Uterus (tissue), 3 donors: ENCODE measurements at regions not wholly inside any gene's neighbourhood (a gene's known extent, or its start where the extent isn't known, plus 50 kb on each side); places are given as distances from the start of the nearest gene placed in this dataset.

Experiments
- DNase-seq, 2 donors: peaks; one replicate each; pipeline ENCODE4 v3.0.0-alpha.2; 2019 to 2020
- H3K27ac ChIP-seq, 2 donors: fragments of 200-600 bp; sonication (generic); 1 replicate in 1 of 2; 2 replicates in 1 of 2; pipeline ENCODE4 v1.5.1; 2016 to 2018
- H3K27me3 ChIP-seq, 2 donors: fragments of 200-600 bp; sonication (generic); one replicate each; pipeline ENCODE4 v1.5.1; 2018 to 2019; ENCODE audit warnings: control low read depth in 1 of 2
- H3K36me3 ChIP-seq, 2 donors: fragments of 200-600 bp; sonication (generic); one replicate each; pipeline ENCODE4 v1.5.1; 2019; ENCODE audit warnings: control low read depth in 1 of 2
- H3K4me1 ChIP-seq, 2 donors: fragments of 200-600 bp; sonication (generic); one replicate each; pipeline ENCODE4 v1.5.1; 2018 to 2019; ENCODE audit warnings: control low read depth in 1 of 2
- H3K4me3 ChIP-seq, 2 donors: fragments of 200-600 bp; sonication (generic); 1 replicate in 1 of 2; 2 replicates in 1 of 2; pipeline ENCODE4 v1.5.1; 2018 to 2019; ENCODE audit warnings: mild to moderate bottlenecking in 1 of 2
- H3K9me3 ChIP-seq, 2 donors: fragments of 200-600 bp; sonication (generic); one replicate each; pipeline ENCODE4 v1.5.1; 2019; ENCODE audit warnings: control low read depth in 1 of 2
- POLR2A ChIP-seq, 2 donors: fragments of 450-650 bp; IDR thresholded peaks; one replicate each; pipeline ENCODE4 v1.6.1; 2016; ENCODE audit warnings: antibody characterized with exemption in 2 of 2, mild to moderate bottlenecking in 1 of 2, moderate library complexity in 1 of 2
- intact Hi-C: fragments of 100-400 bp; cut with DNase I; formaldehyde crosslinking; loops from one replicate; pipeline ENCODE4 v1.15.1; 2023; ENCODE audit warnings: low total_unique reads
- TF ChIP-seq, protein P1 (sequence below), 4 experiments: fragments of 200-600 bp in 2 of 4; fragments of 450-650 bp in 2 of 4; sonication (generic) in 2 of 4; IDR thresholded peaks; one replicate each; pipeline ENCODE4 v1.5.1; 2016 to 2019; ENCODE audit warnings: antibody characterized with exemption in 4 of 4, mild to moderate bottlenecking in 2 of 4, moderate library complexity in 1 of 4
- donor health status: DM: yes; HTN: yes; CAD: no.

GRCh38 chr5:68968429-68968828 lies 125.4 kb upstream of the SLC30A5 start:
- DNase-seq = no peak
- no peaks in the 10 kb centered on the region for H3K9me3 ChIP-seq
- no peaks in the 10 kb centered on the region for H3K27me3 ChIP-seq
- no peaks in the 10 kb centered on the region for H3K4me1 ChIP-seq
- intact Hi-C loops = no loop called here
- no peak overlapping the region for H3K4me3 ChIP-seq
- TF ChIP-seq, protein P1, sequence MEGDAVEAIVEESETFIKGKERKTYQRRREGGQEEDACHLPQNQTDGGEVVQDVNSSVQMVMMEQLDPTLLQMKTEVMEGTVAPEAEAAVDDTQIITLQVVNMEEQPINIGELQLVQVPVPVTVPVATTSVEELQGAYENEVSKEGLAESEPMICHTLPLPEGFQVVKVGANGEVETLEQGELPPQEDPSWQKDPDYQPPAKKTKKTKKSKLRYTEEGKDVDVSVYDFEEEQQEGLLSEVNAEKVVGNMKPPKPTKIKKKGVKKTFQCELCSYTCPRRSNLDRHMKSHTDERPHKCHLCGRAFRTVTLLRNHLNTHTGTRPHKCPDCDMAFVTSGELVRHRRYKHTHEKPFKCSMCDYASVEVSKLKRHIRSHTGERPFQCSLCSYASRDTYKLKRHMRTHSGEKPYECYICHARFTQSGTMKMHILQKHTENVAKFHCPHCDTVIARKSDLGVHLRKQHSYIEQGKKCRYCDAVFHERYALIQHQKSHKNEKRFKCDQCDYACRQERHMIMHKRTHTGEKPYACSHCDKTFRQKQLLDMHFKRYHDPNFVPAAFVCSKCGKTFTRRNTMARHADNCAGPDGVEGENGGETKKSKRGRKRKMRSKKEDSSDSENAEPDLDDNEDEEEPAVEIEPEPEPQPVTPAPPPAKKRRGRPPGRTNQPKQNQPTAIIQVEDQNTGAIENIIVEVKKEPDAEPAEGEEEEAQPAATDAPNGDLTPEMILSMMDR (IDR thresholded peaks at IDR 0.05) = no peak
- TF ChIP-seq POLR2A (IDR thresholded peaks at IDR 0.05) = no peak
- no peaks in the 10 kb centered on the region for H3K36me3 ChIP-seq
- no peak overlapping the region for H3K27ac ChIP-seq

DNA sequence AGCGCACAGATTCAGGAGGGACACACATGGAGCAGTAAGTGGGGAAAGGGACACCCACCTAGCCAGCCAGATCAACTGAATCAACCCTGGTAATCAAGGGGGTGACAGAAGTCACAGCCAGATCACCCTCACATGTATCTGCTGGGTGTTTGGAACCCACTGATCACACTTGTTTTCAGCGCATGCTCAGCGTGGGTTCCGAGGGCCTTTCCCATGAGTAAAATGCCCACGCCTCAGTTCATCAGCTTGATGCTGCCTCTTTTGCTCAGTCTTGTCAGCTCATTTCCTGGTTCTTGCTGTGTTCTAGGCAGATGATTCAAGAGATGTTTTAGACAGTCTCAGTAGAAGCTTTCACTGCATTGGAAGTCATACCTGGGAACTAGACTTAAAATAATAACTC lies 123.2 kb upstream of the SLC30A5 start:
- no peaks in the 10 kb centered on the region for H3K36me3 ChIP-seq
- intact Hi-C loops = no loop called here

GRCh38 chr5:68973696-68974095 lies 120.1 kb upstream of the SLC30A5 start:
- no peak for DNase-seq
- TF ChIP-seq, protein P1 (IDR thresholded peaks at IDR 0.05) = no peak
- no peak for TF ChIP-seq POLR2A (IDR thresholded peaks at IDR 0.05)
- H3K9me3 ChIP-seq = no peaks in the 10 kb centered on the region
- H3K27me3 ChIP-seq = no peaks in the 10 kb centered on the region
- no peak overlapping the region for H3K27ac ChIP-seq
- no peak overlapping the region for H3K4me3 ChIP-seq
- H3K4me1 ChIP-seq = no peaks in the 10 kb centered on the region
- no peaks in the 10 kb centered on the region for H3K36me3 ChIP-seq
- intact Hi-C loops = no loop called here

More for the DNA sequence above, 123.2 kb upstream of the SLC30A5 start:
- Histone ChIP-seq H3K27me3 (no peaks in the 10 kb centered on the region), H3K27ac (no peak overlapping the region), H3K4me1 (no peaks in the 10 kb centered on the region), H3K4me3 (no peak overlapping the region), H3K9me3 (no peaks in the 10 kb centered on the region)
- no peak for DNase-seq
- TF ChIP-seq POLR2A (IDR thresholded peaks at IDR 0.05) = no peak
- TF ChIP-seq, protein P1 (IDR thresholded peaks at IDR 0.05) = no peak

DNA sequence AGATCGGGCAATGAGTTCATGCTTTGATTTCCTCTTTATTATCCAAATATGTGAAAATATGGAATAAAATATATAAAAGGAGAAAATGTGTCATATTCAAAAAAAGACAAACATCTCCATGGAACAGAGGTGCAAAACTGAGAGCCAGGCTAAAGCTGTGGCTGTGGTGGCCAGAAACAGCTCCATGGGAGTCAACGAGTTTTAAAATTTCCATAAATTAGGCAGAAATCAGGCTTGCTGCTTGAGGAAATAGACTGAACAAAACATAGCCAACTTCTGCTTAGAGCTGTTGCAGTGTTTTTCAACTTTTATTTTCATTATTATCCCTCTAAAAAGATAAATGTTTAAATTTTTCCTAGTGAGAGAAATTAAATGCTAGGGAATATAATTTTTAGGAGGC lies 110.8 kb upstream of the SLC30A5 start:
- Histone ChIP-seq H3K27ac (no peak overlapping the region), H3K9me3 (no peaks in the 10 kb centered on the region), H3K4me3 (no peak overlapping the region), H3K36me3 (no peaks in the 10 kb centered on the region), H3K4me1 (no peaks in the 10 kb centered on the region), H3K27me3 (no peaks in the 10 kb centered on the region)
- no peak for TF ChIP-seq POLR2A (IDR thresholded peaks at IDR 0.05)
- TF ChIP-seq, protein P1 (IDR thresholded peaks at IDR 0.05) = no peak
- DNase-seq = no peak
- intact Hi-C loops = no loop called here

DNA sequence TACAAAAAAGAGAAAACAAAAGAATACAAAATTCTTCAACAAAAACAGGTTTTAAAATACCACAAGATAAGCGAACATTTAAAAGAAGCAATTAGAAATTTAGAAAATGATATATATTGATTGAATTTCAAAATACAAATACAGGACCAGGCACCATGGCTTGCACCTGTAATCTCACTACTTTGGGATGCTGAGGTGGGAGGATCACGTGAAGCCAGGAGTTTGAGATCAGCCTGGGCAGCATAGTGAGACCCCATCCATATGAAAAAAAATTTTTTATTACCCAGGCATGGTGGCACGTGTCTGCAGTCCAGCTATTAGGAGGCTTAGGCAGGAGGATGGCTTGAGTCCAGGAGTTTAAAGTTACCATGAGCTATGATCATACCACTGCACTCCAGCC lies 109.9 kb upstream of the SLC30A5 start:
- TF ChIP-seq, protein P1 (IDR thresholded peaks at IDR 0.05) = no peak
- no peak for TF ChIP-seq POLR2A (IDR thresholded peaks at IDR 0.05)
- H3K36me3 ChIP-seq = no peaks in the 10 kb centered on the region

More for the DNA sequence above, 109.9 kb upstream of the SLC30A5 start:
- no peaks in the 10 kb centered on the region for H3K4me1 ChIP-seq
- no peaks in the 10 kb centered on the region for H3K27me3 ChIP-seq
- no peak for DNase-seq
- no peak overlapping the region for H3K4me3 ChIP-seq
- no peak overlapping the region for H3K27ac ChIP-seq
- no peaks in the 10 kb centered on the region for H3K9me3 ChIP-seq
- intact Hi-C loops = no loop called here
